Liver (tissue), 3 donors: ENCODE measurements at regions not wholly inside any gene's neighbourhood (a gene's known extent, or its start where the extent isn't known, plus 50 kb on each side); places are given as distances from the start of the nearest gene placed in this dataset.

Source experiments
- EGR1 ChIP-seq, 2 donors: IDR thresholded peaks; 2 replicates each; pipeline ENCODE4 v1.6.1; 2016 to 2018; ENCODE audit warnings: antibody characterized with exemption in 2 of 2, low read depth in 2 of 2
- GABPA ChIP-seq, 2 donors: IDR thresholded peaks in 1 of 2; conservative IDR thresholded peaks in 1 of 2; 2 replicates each; pipeline ENCODE4 v1.6.1; 2016; ENCODE audit warnings: antibody characterized with exemption in 2 of 2, mild to moderate bottlenecking in 1 of 2, moderate library complexity in 1 of 2
- JUND ChIP-seq, 2 donors: IDR thresholded peaks; 2 replicates each; pipeline ENCODE4 v1.6.1; 2016; ENCODE audit warnings: antibody characterized with exemption in 2 of 2
- RAD21 ChIP-seq, 2 donors: IDR thresholded peaks; 2 replicates each; pipeline ENCODE4 v1.6.1; 2016; ENCODE audit warnings: antibody characterized with exemption in 2 of 2, mild to moderate bottlenecking in 2 of 2
- SP1 ChIP-seq: IDR thresholded peaks from 2 replicates; pipeline ENCODE4 v1.6.1; 2018; ENCODE audit warnings: antibody characterized with exemption, mild to moderate bottlenecking
- TAF1 ChIP-seq: conservative IDR thresholded peaks from 2 replicates; pipeline ENCODE4 v1.6.1; 2016; ENCODE audit warnings: antibody characterized with exemption, mild to moderate bottlenecking
- YY1 ChIP-seq: IDR thresholded peaks from 2 replicates; pipeline ENCODE4 v1.6.1; 2016; ENCODE audit warnings: antibody characterized with exemption, mild to moderate bottlenecking
- TF ChIP-seq, protein P1 (sequence below): IDR thresholded peaks from 2 replicates; pipeline ENCODE4 v1.6.1; 2016; ENCODE audit warnings: antibody characterized with exemption, mild to moderate bottlenecking
- TF ChIP-seq, protein P2 (sequence below): fragments of 150-350 bp; IDR thresholded peaks from 2 replicates; pipeline ENCODE4 v1.5.1; 2017; ENCODE audit warnings: improper control_type of control experiment, low read depth, low read length; ENCODE audit not compliant: missing input control
- donor health status: healthy.
- donor health status: healthy.

DNA sequence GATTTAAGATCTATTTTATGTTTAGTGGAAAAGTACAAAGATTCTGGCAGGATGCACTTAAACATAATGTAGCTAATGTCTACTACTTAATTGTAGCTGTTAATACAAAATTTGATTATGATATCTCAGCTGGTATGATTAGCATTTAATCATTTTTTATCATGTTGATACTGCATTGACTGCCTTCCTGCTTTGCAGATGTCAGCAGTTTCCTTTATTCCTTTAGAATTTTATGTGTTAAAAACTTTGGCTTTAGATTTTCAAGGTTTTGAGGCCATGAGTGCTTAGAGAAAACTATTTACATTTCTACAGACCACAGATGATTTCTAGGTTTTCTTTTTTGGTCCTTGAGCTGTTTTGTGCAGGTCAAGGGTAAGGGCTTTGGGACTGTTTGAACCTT is 152.2 kb downstream of the ZNF326 start:
- TF ChIP-seq, protein P1, sequence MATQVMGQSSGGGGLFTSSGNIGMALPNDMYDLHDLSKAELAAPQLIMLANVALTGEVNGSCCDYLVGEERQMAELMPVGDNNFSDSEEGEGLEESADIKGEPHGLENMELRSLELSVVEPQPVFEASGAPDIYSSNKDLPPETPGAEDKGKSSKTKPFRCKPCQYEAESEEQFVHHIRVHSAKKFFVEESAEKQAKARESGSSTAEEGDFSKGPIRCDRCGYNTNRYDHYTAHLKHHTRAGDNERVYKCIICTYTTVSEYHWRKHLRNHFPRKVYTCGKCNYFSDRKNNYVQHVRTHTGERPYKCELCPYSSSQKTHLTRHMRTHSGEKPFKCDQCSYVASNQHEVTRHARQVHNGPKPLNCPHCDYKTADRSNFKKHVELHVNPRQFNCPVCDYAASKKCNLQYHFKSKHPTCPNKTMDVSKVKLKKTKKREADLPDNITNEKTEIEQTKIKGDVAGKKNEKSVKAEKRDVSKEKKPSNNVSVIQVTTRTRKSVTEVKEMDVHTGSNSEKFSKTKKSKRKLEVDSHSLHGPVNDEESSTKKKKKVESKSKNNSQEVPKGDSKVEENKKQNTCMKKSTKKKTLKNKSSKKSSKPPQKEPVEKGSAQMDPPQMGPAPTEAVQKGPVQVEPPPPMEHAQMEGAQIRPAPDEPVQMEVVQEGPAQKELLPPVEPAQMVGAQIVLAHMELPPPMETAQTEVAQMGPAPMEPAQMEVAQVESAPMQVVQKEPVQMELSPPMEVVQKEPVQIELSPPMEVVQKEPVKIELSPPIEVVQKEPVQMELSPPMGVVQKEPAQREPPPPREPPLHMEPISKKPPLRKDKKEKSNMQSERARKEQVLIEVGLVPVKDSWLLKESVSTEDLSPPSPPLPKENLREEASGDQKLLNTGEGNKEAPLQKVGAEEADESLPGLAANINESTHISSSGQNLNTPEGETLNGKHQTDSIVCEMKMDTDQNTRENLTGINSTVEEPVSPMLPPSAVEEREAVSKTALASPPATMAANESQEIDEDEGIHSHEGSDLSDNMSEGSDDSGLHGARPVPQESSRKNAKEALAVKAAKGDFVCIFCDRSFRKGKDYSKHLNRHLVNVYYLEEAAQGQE, result no peak
- TF ChIP-seq JUND (IDR thresholded peaks at IDR 0.05), result no peak
- TF ChIP-seq, protein P2, sequence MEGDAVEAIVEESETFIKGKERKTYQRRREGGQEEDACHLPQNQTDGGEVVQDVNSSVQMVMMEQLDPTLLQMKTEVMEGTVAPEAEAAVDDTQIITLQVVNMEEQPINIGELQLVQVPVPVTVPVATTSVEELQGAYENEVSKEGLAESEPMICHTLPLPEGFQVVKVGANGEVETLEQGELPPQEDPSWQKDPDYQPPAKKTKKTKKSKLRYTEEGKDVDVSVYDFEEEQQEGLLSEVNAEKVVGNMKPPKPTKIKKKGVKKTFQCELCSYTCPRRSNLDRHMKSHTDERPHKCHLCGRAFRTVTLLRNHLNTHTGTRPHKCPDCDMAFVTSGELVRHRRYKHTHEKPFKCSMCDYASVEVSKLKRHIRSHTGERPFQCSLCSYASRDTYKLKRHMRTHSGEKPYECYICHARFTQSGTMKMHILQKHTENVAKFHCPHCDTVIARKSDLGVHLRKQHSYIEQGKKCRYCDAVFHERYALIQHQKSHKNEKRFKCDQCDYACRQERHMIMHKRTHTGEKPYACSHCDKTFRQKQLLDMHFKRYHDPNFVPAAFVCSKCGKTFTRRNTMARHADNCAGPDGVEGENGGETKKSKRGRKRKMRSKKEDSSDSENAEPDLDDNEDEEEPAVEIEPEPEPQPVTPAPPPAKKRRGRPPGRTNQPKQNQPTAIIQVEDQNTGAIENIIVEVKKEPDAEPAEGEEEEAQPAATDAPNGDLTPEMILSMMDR, result no peak
- no peak for TF ChIP-seq SP1
- no peak for TF ChIP-seq TAF1
- no peak for TF ChIP-seq RAD21 (IDR thresholded peaks at IDR 0.05)
- no peak for TF ChIP-seq GABPA (IDR thresholded peaks at IDR 0.05 in 1 of 2, conservative IDR thresholded peaks at IDR 0.05 in 1 of 2)
- TF ChIP-seq EGR1 (IDR thresholded peaks at IDR 0.05; ENCODE audit: low read depth in 2 of 2), result no peak
- TF ChIP-seq YY1, result no peak
